Posterior cingulate gyrus (tissue), 11 donors: ENCODE measurements at regions not wholly inside any gene's neighbourhood (a gene's known extent, or its start where the extent isn't known, plus 50 kb on each side); places are given as distances from the start of the nearest gene placed in this dataset.
"Not testable (repeated sequence)": the region's sequence is repeated elsewhere in the genome, so short reads cannot be mapped to it uniquely, and the experiment has no call there.

ENCODE experiments used
- DNase-seq, 10 donors: peaks; one replicate each; pipeline versions ENCODE4 v3.0.0 to v3.0.0-alpha.2; 2020 to 2021; ENCODE audit warnings: mixed read lengths in 3 of 10
- intact Hi-C: fragments of 100-400 bp; cut with DNase I; formaldehyde crosslinking; loops from one replicate; pipeline ENCODE4 v1.15.1; 2023

DNA sequence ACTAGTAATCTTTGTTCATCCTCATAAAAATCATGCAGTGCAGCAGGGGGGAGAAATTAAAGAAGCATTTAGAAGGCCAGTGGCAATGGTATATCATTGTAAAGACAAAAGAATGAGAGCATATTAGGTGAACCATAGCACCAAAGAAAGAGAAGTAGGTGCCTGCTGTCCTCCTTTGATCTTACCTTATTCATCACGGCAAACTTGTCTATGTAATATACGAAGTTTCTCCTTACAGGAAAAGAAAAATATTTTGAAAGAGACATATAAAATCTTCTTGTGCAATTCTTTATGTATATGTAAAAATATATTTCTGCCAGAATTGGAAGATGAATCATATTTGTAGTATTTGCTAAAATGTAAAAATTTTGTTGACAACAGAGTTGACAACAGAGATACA lies 411.3 kb upstream of the ARRDC3 start:
- intact Hi-C loops, result no loop called here
- no peak for DNase-seq

- intact Hi-C loops, result no loop called here
- DNase-seq, result no peak
Measured at GRCh38 chr5:91787718-91788117, 404.6 kb upstream of the ARRDC3 start.

DNA sequence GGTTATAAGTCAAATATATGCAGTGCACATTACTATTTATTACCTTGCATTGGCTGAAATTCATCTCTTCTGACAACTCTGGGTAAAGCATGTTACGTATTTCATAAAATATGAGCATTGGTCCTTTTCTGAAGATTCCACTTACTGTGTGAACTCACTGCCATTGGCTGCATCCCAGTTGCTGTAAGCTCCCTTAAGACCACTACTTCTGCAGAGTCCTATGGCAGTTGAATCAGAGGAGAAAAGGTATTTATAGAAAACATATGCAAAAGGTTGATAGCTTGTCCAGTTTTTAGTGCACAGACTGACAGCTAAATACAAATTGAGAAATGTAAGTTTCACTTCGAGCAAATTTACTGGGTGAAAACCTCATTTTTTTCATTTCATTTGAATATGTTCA lies 394.6 kb upstream of the ARRDC3 start:
- intact Hi-C loops, result no loop called here
- no peak for DNase-seq

DNA sequence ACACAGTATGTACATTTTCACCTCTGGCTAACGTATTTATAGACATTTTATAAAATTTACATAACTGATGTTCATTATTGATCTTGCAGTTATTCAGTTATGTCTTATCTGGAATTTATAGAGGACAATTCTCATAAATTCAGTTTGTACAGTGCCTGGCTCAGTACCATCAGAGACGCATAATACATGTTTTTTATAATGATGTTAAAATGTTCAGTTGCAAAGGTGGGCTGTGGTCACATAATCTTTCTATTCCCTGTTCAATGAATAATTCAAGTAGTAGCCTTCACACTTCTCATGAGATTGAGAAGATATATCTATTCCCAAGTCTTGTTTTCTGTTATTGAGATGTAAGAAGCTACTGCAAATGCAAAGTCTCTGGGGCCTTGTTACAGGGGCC lies 393.1 kb upstream of the ARRDC3 start:
- DNase-seq, result no peak
- intact Hi-C loops, result no loop called here

DNA sequence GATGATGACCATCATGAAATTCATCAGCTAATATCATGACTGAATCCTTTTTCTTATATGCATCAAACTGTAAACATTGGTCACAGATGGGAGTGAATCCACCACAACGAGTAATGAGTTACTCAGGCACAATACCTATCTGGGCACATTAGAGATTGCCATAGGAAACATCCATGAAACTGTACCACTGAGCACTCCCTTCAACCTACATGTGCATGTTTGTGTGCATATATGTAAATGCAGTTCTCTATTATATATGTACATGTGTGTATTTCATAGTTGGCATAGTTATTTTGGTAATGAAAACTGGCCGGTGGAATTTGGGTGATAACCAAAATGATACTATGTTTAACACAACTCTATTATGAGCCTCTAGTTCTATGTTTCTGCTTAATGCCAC lies 387.3 kb upstream of the ARRDC3 start:
- no peak for DNase-seq
- intact Hi-C loops, result no loop called here

DNA sequence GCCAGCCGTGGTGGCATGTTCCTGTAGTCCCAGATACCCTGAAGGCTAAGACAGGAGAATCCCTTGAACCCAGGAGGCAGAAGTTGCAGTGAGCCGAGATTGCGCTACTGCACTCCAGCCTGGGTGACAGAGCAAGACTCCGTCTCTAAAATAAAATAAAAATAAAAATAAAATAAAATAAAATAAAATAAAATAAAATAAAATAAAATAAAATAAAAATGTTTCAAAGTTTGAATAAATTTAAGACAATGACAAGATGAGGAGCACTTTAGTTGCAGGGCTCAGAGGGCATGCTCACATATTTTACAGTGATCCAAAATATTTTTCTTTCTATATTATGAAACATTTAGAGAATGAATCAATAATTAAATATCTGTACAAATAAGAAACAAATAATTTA lies 374.3 kb upstream of the ARRDC3 start:
- DNase-seq, intact Hi-C loops: not testable (repeated sequence)

- intact Hi-C loops, result no loop called here
- DNase-seq, result no peak
Measured at GRCh38 chr5:91754990-91755389, 371.9 kb upstream of the ARRDC3 start.

GRCh38 chr5:91744470-91744869 lies 361.4 kb upstream of the ARRDC3 start:
- DNase-seq, intact Hi-C loops: not testable (repeated sequence)

- no peak for DNase-seq
- intact Hi-C loops, result no loop called here
Measured at GRCh38 chr5:91742550-91742949, 359.4 kb upstream of the ARRDC3 start.

- DNase-seq, result no peak
- intact Hi-C loops, result no loop called here
Measured at GRCh38 chr5:91741764-91742505, 358.8 kb upstream of the ARRDC3 start.

- DNase-seq, result no peak
- intact Hi-C loops, result no loop called here
Measured at GRCh38 chr5:91730026-91730425, 346.9 kb upstream of the ARRDC3 start.

GRCh38 chr5:91727463-91727862 lies 344.3 kb upstream of the ARRDC3 start:
- no peak for DNase-seq
- intact Hi-C loops, result no loop called here

DNA sequence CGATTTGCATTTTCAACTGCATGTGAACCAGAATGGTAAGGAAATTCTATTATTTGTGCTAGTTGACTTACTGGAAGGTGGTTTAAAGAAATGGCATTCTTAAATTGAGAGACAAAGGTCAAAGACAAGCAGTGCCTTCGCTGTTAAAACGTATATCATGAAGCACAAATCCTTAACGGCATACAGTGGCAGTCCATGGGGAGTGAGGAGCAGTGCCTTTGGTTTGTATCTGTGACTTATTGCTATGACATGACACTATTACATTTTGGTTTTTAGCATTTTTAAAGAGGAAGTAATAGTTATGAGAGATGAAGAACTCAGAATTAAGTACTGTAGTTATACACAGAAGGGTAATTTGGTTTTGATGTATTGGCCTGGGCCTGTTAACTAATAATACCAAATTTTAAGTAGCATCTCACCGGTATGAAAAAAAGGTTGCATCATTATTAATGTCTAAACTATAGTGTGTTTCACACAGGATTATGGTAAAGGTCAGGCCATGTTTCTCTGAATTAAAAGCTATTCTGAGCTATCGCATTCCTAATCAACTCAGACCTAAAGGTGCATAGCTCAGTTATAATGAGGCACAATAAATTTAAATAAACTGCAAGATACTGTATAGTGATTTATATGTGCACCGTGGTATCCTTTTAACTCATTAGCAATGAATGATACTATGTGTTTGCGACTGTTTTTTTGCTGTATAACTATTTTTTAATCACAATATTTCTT lies 339.8 kb upstream of the ARRDC3 start:
- intact Hi-C loops, result no loop called here
- no peak for DNase-seq

DNA sequence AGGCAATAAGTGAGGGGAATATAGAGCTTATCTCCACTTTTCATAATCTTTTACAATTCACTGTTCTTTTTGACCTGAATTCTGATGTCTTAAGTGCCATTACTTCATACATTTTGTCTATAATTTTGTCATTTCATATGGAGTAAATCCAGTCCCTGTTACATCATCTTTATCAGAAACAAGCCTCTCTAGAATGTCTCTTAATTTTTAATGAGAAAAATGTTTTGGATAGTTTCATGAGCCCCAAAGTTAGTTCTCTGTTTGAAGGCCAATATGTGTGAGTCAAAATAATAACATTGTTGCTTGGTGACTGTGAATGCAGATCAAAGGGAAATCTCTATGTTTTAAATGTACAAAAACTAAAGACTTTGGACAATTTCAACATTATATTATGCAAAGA lies 329.6 kb upstream of the ARRDC3 start:
- intact Hi-C loops, result no loop called here
- DNase-seq, result no peak

DNA sequence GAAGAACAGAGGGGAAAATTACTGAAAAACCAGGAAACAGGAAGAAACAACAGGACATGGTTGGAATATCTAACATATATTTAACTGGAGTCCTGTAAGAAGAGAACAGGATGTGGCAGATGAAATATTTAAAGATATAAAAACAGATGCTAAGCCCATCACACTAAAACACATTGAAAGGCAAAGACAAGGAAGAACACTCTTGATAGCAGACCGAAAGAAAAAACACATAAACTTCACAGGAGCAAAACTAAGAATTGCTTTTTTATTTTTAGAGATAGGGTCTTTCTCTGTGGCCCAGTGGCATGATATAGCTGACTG lies 324.4 kb upstream of the ARRDC3 start:
- intact Hi-C loops, result no loop called here
- DNase-seq, result no peak

- intact Hi-C loops, result no loop called here
- DNase-seq, result no peak
Measured at GRCh38 chr5:91706785-91707520, 323.8 kb upstream of the ARRDC3 start.

DNA sequence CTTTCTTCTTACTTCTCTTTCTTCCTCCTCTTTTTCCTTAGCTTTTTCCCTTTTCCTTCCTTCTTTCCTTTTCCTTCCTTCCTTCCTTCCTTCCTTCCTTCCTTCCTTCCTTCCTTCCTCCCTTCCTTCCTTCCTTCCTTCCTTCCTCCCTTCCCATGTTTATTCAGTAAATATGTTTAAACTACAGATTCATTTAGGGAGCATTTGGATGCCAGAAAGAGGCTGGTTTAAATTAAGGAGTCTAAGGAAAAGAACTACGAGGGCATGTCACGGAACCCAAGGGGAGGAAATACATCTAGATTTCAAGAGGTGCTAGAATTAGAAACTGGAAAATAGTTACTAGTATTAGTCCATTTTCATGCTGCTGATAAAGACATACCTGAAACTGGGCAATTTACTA lies 320.0 kb upstream of the ARRDC3 start:
- intact Hi-C loops, result no loop called here

DNA sequence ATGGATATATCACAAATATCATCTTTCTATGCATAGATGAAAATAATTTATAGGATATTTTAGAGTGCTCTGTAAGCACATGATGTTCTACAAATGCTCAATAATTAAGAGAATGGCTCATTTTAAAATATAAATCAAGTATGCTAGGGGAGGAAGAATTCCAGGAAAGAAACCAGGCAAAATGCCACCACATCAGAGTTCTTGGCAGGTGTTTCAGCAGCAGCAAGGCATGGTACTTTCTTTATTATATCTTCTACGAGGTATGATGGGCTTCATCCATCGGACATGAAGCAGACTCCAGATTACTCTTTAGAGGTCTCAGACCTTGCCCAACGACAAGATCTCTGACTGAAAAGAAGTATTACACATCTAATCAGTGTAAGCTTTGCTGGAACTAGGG lies 316.3 kb upstream of the ARRDC3 start:
- no peak for DNase-seq
- intact Hi-C loops, result no loop called here

More for the DNA sequence above, 320.0 kb upstream of the ARRDC3 start:
- no peak for DNase-seq

GRCh38 chr5:91691592-91691991 lies 308.5 kb upstream of the ARRDC3 start:
- peak in 1 of 10 donors; percentile 65 for DNase-seq
- intact Hi-C loops, result no loop called here

DNA sequence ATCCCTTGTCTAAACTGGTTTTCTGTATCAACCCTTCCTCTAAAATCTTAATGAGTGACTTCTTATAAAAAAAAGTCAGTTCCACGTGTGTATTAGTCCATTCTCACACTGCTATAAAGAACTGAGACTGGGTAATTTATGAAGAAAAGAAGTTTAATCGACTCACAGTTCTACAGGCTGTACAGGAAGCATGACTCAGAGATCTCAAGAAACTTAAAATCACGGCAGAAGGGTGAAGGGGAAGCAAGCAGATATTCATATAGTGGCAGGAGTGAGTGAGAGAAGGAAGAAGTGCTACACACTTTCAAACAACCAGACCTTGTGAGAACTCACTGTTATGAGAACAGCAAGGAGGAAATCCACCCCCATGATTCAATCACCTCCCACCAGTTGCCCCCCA lies 307.8 kb upstream of the ARRDC3 start:
- intact Hi-C loops, result no loop called here
- no peak for DNase-seq

DNA sequence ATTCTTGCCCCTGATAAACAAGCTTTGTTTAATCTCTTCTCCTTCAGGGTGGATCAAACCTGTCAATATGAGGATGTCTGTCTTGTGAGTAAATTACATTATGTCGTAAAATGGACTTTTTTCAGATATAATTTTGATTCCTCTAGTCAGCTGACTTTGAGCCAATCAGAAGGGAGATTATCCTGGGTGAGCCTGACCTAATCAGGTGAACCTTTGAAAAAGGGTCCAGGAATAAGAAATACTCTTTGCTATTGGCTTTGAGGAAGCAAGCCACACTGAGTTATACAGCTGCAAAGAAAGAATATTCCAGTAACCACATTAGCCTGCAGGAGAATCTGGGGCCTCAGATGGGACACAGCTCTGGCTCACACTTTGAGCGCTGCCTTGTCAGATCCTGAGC lies 304.3 kb upstream of the ARRDC3 start:
- no peak for DNase-seq
- intact Hi-C loops, result no loop called here

GRCh38 chr5:91684625-91685024 lies 301.5 kb upstream of the ARRDC3 start:
- no peak for DNase-seq
- intact Hi-C loops, result no loop called here
